NOMO-1 (cell line): ENCODE measurements at regions not wholly inside any gene's neighbourhood (a gene's known extent, or its start where the extent isn't known, plus 50 kb on each side); places are given as distances from the start of the nearest gene placed in this dataset.

ENCODE experiments used
- DNase-seq, 2 experiments: peaks; one replicate each; lab custom pipeline; 2025; ENCODE audit not compliant: unreplicated experiment in 2 of 2; lab: John Stamatoyannopoulos, UW

DNA sequence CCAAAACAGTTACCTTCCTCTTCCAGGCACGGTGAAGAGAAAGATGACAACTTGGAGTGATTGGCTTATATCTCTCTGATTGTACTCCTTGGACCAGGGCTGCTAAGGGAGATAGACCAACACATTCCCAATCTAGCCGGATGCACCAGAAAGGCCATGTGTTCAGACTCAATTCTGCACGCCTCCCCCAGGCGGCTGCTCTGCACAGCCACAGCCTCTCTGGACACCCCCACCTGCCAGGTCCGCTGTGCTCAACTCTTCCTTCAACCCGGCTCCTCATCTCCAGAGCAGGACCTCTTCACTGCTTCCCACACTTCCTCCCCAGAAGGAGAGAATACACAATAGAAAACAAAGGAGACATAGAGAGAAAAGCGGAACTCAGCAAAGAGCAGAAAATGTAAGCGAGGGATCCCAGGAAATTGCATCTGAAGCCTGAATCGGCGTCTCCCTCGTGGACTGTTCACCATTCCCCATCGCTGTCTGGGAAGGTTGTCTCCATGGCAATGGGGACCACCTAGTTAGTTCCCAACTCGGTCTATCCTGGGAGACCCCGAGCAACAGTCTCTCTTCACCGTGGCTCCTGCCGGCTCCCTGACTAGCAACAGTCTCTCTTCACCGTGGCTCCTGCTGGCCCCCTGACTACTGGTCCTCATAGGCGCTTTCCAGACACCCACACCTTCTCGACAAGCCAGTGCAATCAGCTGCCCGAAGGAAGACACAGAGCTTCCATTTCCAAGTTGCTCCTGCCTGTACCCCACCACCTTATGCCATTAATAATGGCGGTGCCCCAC is 361.7 kb upstream of the MYT1L start:
- DNase-seq: no peak

DNA sequence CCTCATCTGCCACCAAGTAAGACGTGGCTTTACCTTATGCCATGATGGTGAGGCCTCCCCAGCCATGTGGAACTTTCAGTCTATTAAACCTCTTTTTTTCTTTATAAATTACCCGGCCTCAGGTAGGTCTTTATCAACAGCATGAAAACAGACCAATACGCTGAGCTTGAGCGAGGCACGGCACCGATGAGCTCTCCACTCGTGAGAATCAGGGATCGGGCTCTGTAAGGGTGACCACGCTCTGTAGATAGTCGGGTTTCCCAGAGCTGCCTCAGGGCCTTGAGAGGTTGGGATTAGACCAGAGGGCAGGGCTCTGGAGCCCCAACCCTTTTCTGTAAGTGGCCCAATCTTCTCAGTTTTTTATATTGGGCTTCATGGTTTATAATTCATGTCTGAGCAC is 360.3 kb upstream of the MYT1L start:
- no peak for DNase-seq

DNA sequence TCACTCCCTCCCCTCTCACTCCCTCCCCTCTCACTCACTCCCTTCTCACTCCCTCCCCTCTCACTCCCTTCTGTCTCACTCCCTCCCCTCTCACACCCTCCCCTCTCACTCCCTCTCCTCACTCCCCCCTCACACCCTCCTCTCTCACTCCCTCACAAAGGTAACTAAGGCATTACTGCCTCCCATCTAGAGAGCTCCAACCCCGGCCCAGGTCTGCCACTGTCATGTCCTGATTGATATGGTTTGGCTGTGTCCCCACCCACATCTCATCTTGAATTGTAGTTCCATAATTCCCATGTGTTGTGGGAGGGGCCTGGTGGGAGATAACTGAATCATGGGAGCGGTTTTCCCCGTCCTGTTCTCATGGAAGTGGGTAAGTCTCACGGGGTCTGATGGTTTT is 359.9 kb upstream of the MYT1L start:
- DNase-seq: no peak

DNA sequence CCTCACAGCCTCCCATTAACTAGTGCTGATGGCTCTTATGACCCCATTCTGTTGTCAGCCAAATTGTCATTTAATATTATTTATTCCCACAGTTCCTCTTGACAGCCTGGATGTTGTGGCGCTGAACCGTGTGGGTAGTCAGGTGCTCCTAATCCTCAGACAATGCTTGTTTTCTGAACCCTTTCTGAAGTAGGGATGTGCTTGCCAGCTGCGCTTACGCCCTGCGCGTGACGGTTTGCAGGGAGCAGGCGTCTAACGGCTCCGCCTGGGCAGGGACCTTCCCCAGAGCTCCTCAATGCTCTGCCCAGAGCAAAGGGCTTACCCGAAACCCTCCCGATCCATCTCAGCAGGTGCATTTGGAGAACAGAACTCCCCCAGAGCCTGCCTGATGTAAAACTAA is 358.2 kb upstream of the MYT1L start:
- no peak for DNase-seq

DNA sequence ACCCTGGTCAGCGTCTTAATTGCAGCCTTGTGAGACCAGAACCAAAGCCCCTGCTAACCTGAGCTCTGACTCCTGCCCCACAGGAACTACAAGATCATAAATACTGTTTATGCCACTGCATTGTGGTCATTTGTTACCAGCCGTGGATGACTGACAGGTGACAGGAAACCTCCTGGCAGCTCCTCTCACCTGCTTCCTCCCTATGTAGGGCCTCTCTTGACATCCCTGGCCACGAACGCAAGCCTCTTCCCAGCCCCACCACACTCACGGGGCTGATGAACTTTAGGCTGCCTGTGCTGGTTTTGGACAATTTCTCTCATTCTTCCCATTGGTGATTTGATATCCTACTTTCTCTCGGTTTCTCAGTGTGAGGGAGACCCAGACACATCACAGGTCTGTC is 357.2 kb upstream of the MYT1L start:
- no peak for DNase-seq

DNA sequence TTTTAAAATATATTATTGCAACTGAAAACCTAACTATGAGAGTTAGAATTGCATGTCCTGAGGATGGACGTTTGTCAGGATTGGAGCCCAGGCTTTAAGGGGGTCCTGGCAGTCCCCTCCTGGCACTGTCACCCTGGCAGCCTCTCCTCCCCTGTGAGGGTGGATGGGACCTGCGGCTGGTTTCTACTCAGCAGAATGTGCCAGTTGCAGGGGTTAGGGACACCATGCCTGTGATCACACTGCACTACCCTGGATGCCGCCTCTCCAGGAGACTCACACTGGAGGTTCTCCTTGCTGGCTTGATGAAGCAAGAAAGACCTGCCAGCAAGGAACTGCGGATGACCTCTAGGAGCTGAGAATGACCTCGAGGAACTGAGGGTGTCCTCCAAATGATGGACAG is 356.7 kb upstream of the MYT1L start:
- no peak for DNase-seq

DNA sequence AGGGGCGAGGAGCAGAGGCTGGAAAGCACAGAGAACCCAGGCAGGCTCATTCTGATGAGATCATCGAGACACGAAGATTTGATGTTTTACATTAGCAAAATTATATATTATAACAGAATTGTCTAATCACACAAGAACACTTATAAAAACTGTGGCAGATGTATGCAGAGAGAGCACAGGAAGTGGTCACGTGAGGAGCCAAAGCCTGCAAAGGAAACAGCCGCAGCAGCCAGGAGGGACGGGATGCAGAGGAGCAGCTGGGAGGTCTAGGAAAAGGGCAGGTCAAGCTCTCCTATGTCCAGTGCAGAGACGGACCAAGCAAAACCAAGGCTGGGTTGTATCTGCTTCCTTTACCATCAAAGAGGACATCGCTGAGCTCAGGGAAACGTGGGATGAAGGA is 355.1 kb upstream of the MYT1L start:
- no peak for DNase-seq

DNA sequence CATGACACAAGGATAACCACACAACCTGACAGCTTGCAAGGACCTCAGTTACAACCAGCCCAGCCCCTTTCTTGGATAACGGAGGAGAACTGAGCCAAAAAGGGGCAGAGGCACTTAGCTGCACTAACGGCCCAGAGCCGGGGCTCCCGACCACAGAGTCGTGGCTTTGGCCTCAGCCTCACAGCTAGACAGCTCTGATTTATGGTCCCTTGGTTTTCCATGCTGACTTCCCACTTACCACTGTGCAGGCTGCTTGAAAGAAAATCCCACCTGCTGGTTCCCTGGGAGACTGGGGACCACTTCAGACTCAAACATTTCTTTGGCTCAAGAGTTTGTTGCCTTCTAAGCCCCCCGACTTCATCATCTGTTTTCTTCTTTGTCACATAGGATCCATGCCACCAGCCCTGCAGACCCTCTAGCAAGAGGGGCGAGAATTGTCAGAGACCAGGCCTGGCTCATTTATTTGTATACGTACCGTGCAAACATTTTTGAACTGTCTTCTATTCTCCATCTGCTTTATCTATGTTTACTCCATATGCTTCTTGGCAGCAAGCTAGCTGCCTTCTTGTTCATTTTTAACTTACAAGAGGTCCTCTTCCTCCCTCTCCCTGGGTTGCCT is 352.6 kb upstream of the MYT1L start:
- DNase-seq: no peak

DNA sequence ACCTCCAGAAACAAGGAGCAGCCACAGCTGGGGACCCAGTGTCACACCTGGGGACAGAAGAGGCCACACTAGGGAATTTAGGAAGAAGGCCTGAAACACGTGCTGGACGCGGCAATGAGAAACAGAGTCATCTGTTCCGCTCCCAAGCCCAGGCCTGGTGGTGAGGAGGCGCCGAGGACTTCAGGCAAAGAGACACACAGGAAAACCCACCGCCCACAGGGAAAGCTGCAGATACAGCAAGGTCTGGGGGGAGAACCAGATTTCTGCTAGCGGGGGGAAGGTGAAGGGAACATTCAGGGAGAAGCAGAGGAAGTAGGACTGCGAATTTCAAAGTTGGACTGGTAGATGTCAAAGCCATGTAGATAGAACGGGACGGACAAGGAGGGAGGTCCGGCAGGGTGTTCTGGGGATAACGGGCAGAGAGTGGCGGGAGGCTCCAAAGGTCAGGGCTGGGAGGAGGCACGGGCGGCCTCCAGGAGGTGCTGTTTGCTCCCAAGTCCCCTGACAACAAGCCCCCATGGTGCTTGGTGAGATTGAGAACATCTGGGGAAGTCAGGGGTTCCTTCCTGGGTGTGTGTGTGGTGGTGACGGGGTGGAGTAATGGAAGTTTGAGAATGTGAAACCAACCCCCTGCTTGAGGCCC is 351.7 kb upstream of the MYT1L start:
- DNase-seq: no peak

DNA sequence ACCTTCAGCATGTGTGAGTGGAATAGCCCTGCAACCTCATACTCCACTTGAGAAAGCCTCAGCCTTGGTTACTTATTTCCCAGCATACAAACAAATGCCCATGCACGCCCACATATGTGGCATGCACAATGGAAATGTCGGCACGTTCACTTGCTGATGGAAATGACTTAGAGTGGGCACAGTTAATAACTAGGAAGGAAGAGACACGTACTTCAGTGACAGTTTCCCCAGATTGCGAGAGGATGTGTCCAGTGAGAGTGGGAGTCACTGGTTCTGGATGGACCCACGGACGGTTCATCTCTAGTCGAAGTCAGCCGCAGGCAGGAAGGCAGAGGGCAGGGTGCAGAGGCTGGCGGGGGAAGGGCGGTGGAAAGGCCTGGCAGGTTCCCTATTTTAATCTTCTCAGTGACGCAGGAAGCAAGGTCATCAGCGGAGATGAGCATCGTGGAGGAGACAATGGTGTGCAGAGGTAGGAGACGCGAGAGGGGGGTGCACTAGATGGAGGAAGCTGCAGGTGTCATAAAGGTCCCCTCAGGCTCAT is 350.7 kb upstream of the MYT1L start:
- DNase-seq: peak; percentile 1 to 23

DNA sequence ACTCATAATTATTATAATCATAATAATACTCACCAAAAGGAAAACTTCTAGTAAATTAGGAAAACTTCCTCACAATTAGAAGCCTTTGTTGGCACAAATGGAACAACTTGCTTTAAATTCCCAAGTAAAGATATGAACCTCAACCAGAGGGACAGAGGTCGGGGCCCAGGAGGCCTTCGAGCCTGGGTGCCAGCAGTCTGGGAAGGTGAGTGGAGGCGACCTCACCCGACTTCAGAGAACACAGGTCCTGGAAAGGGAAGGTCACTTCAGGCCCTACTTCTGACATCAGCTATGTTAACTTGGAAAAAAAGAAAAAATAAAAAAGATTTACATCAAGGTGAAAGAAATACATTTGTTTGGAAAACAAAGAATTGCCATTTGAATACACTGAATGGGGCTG is 350.0 kb upstream of the MYT1L start:
- DNase-seq: no peak

DNA sequence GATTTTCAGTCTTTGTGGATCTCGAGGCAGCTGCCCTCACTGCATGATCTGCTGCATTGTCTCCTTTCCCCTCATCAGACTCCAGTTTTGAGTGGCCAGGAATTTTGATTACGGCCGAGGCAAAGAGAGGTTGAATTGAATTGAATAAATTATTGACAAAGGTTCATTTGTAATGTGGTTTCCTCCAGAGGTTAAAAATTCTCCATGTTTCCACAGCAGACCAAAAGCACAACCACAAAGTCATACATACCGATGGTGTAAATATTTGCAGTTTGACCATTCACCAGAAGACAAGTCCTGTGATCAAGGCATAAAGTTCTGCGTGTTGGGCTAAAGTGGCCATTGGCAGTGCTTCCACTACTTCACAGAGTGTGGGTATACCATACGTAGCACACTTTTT is 343.8 kb upstream of the MYT1L start:
- no peak for DNase-seq

DNA sequence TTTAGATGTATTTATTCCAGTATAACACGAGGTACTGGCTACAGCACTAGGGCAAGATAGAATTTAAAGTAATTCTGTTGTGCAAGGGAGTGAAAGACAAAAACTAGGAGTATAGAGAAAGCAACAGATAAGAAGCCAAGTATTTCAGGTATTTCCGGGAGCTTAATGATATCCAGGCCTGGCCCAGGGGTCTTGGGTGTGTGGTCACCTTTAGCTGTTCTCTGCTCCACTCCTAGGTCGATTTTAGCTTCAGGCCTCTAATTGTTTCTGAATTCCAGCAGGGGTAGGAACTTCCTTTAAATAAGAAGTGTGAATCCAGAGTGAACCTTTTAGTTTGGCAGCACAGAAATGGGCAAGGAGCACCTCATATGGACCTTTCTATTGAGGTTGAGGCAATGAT is 342.3 kb upstream of the MYT1L start:
- DNase-seq: no peak

DNA sequence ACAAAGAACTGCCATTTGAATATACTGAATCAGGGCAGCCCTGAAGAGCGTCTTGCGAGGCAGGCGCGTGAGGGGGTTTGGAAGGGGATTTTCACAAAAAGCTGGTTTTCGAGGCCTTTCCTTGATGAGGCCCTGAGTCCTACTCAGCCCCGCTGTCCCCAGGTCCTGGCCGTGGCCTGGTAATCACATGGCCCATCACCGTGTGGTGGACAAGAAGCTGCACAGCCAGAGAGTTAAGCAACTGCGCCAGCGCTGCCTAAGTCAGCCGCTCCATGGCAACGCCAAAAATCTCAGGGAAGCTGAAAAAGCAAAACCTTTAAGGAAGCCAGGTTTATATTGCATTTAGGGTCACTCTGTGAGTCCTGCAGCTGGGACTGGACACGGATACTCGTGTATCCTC is 341.2 kb upstream of the MYT1L start:
- DNase-seq: no peak

DNA sequence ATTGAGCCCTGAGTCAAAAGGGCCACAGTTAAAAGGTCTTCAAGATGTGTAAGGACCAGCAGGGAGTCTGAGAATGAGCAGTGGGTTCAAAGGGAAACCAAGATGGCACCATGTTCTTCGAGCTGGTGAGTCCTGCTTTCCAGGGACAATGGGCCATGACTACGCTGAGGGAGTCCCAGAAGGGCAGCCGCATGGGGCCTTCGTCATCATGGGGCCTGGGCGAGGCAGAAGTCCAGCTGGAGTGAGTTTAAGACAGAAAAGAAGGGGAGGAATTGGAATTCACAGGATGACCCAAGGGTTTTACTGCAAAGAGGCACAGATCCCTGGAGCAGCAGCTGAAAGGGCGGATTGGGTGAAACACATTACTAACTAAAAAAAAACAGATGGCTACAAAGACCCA is 340.8 kb upstream of the MYT1L start:
- DNase-seq: no peak

DNA sequence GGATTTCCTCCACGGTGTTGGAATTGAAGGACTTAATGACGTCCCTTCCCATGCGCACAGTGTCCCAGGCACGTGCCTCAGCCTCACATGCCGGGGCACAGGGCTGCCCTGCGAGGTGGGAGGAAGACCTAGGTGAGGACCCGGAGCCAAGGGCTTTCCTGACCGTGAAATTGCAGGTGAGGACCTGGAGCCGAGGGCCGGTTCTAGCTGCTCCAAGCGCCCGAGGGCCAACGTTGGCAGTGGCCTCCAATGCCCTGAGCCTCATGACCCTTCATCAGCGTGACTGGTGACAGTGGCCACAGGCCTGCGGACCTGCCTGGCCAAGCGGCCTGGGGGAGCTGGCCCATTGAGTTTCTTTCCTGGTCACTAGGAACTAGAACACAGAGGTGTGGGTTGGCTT is 338.2 kb upstream of the MYT1L start:
- DNase-seq: no peak

DNA sequence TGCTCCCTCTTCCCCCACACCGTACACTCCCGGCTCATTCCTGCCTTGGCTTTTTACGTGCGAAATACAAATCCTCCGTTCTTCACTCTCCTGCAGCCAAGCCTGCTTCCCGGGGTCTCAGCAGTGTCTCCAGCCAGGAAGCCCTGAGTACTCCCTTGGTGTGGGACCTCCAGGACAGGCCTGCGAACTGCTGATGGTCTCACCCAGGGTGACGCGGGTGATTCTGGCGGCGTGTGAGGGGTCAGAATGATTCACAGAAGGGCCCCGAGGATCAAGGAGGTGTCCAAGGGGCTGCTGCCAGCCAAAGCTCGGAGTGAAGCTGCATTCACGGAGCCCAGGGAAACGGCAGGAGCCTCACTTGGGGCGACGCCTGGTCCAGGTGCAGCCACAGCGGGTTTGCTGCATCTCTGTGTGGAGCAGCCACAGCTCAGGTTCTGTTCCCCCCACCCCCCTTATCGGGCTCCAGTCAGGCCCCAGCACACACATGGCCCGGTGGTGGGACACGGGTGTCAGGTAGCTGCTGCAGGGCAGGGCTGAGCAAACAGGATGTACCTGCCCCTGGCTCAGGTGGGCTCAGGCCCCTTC is 337.7 kb upstream of the MYT1L start:
- DNase-seq: no peak

DNA sequence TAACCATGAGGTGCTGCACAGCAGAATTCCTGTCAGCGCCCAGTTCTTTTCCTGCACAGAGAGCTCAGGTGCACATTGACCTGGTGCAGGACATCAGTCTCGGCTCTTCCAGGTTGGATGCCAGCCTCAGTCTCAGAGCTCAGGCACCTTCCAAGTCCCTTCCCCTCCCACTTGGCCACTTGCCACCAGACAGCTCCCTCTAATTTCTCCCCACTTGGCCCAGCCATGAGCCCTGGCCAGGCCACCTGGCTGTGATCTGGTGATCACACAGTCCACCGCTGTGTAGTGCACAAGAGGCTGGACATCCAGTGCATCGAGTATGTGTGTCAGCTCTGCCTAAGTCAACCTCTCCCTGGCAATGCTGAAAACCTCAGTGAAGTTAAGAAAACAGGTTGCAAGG is 336.6 kb upstream of the MYT1L start:
- DNase-seq: no peak

DNA sequence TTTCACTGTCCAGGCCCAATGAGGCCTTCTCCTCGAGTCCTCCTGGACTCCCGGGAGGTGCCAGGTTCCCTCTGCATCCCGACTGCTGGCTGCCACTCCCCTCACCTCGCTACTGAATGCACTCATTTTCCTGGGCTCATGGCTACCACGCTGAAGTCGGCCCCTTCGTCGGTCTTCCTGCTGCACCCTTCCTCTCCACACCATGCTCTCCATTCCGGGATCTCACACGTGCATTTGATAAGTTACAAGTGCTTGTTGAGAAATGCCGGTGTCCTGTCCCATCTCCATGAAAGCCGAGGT is 334.7 kb upstream of the MYT1L start:
- no peak for DNase-seq

DNA sequence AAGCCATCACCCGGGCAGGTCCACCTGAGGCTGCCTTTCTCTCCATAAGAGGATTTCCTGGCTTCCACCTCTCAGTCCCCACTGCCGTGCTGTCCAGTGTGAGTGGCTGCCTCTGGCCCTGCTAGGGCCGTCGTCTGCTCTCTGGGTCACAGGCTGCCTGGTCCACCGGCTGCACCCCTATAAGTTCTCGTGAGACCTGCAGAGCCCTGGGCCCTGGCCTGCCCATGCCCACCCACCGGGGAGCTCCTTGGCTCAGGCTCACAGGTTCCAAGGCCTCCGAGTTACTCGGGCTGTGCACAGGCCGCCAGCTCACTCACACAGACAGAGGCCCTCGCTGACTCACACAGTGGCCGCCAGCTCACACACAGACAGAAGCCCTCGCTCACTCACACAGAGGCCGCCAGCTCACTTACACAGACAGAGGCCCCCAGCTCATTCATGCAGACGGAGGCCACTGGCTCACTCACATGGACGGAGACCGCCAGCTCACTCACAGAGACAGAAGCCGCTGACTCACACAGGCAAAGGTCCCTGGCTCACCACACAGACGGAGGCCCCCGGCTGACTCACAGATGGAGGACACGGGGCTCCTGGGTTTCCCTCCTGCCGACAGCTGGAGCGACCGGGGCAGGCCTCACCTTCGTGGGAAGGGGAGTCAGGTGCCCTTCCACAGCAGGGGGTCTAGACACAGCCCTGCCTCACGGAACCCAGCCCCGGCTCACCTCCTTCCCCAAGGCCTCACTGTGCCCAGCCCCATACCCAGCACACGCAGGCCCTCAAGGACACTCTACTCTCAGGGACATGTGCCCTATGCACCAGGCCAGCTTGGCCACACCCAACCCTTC is 334.1 kb upstream of the MYT1L start:
- no peak for DNase-seq
